GM11168 (cell line): ENCODE measurements at regions not wholly inside any gene's neighbourhood (a gene's known extent, or its start where the extent isn't known, plus 50 kb on each side); places are given as distances from the start of the nearest gene placed in this dataset.

Experiments
- in situ Hi-C: fragments of 300-500 bp; cut with MboI; formaldehyde crosslinking; loops from one replicate; pipeline ENCODE4 v1.12.0; 2022; ENCODE audit warnings: low sequenced_read_pairs; ENCODE audit not compliant: unreplicated experiment

DNA sequence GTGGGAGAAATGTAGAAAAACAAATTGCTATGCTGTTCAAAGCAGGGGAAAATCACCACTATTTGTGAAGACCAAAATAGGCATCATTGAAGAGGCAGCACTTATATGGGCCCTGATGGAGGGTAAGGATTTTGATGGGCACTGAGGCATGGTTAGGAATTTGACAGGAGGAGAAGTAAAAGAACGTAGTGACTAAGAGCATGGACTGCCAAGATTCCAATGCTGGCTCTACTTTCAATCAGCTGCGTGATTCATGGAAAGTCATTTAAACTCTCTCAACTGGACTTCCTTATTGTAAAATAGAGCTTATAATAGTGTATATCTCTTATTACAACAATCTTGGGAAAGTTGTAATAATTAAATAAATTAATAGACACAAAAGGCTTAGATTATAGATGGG lies 267.7 kb upstream of the G2E3 start:
- in situ Hi-C loops = no loop called here

DNA sequence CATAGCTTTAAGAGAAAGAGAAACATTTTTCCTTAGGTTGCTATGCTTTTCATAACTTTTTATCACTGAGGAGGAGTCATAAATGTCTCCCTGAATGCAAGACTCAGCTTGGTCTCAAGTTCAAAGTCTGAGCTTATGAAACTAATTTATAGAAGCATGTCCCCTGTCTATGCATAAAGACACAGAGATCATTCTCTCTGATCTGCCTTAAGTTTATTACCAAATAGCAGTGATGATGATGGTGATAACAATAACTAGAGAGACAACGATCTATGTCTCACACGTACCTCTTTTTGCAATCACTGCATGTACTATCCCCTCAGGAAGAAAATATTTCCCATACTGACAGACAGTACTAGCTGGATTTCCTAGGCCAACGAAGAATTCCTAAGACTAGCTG lies 266.4 kb upstream of the G2E3 start:
- in situ Hi-C loops = no loop called here

DNA sequence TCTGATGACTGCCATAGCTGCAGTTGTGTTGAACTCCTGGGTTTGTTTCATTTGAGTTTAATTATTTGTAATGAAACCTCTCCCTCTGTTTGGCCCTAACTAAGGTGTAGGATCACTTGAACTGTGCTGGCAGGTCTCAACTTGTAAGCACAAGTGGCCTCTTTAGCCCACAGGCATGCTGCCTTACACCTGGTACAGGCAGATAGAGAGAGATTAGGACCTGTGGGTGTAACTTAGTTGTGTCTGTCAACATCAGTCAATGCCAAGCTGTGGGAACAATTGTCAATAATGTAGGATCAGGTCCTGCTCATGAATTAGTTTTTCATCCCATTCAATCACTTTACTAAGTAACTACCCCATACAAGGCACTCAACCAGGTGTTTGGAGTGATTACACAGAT lies 263.0 kb upstream of the G2E3 start:
- in situ Hi-C loops = no loop called here

DNA sequence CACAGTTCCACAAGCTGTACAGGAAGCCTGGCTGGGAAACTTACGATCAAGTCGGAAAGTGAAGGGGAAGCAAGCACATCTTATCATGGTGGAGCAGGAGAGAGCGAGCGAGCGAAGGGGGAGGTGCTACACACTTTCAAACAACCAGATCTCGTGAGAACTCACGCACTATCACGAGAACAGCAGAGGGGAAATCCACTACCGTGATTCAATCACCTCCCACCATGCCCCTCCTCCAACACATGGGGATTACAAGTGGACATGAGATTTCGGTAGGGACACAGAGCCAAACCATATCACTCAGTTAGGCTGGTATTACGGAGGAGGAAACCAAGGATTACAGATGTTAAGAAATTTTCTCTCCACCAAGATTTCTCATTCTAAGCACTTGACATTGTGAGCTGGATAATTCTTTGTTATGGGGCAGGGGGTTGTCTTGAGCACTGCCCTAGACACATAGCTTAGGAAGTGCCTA lies 262.0 kb upstream of the G2E3 start:
- in situ Hi-C loops = no loop called here

DNA sequence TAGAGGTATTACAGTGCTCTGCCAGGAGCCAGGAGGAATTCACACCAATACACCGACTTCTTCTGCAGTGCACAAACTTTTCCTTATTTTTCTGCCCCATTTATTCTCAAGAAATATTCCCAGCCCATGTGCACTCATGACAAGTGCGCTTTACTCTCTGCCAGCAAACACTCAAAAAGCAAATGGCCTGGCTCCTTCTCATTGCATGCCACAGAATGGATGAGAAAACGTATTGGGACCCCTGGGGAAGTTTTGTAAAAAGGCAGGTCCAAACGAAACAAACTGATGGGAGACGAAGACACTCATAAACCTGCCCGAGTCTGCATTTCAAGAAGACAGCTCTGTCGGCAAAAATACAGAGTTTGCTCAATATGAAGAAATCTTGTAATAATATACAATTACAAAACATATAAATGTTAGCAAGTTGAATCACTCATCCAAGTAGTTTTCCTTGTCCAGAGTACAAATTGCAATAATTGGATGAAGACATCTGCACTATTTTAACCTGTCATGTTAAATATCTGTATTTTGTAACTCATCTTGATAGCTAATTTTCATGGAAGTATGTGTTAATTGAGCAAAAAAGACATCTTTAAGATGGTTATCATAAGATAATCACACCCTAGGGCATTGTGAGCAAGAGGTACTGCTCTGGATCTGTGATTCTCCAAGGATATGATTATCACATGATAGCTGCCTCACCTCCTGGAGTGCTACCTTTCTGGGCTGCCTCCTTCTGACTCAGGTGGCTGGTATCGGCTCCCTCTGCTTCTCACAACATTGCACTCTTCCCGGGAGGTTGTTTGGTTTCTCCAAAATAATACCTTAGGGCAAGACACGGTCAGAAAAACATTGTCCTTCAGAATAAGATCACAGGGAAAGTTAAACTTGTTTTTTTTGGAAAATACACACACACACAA lies 260.8 kb upstream of the G2E3 start:
- in situ Hi-C loops = no loop called here

DNA sequence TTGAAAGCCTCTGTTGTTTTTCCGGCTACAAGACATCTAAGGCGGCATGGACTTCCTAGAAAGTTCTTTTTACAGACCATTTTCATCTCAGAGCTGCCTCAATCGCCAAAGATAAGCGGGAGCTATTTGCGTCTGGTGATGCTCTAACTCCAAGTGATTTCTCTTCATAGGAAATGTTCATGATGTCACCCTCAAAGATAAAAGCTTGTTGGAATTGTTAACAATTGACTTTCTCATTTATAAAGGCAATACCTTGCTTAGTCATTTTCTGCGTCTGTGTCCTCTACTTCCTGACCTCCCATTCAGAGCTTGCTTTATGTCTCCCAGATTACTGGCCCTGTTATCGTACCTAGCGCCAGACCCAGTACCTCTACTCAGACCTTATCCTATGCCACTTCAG lies 259.0 kb upstream of the G2E3 start:
- in situ Hi-C loops = no loop called here

DNA sequence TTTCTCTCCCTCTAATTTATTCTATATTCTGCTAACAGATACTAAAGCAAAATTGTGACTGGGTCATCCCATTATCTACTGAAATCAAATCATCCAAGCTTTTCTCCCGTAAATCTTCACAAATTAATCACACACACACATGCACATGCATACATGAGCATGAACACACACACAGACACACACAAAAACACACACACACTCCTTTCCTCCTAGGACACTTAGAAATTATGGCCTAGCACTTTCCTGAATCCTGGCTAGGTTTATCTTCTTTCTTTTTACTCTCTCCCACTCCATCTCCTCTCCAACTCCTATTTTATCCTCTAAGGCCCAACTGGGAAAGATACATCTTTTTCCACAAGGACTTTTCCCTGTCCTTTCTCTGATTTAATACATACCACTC lies 255.6 kb upstream of the G2E3 start:
- in situ Hi-C loops = no loop called here

DNA sequence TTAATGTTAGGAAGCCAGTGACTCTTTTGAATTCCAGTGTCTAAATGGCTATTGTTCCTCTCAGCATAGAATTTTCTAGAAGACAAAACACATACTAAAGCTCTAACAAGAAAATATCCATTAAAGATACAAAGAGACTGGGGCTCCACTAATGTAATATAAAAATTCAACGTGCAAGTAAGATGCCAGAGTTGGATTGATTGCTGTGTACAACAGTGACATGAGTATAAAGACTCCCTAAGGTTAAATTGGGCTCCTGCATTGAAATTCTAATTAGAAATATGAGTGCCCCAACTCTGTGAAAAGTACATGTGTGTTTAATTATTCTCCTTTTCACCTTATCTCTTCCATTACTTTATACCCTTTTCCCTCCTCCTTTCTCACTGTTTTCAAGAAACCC lies 253.6 kb upstream of the G2E3 start:
- in situ Hi-C loops = no loop called here

DNA sequence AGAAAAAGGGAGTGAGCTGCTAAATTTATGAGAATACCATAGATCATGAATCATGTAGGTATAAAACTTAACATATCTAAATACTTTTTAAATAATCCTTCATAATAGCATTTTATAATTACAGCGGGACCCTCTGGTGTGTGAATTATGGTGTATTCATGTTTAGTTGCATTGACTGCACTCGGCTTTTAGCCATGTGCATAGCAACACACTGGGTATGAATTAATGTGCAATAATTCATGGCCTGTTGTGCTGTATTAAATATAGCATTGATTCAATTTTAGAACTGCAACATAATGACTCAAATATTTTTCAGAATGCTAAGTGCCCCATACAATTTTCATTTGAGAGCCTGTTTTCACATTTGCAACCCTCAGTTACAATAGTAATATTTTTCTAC lies 249.6 kb upstream of the G2E3 start:
- in situ Hi-C loops = no loop called here

DNA sequence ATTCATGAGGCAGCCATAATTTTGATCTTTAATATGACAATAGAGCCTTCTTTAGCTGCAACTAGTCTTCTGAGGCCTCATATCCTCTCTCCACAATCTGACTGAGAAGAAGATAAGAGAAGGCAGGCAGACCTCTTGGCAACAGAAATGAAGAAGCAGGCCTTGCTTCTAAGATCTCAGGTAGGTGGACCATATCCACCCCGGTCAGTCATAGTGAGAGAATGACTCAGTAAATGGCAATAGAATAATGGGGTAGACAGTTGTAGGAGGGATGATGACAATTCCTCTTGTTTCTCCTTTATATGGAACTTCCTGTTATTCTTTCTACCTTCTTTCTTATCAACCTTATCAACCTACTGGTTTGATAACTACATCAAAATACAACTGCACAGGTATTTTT lies 246.7 kb upstream of the G2E3 start:
- in situ Hi-C loops = no loop called here

DNA sequence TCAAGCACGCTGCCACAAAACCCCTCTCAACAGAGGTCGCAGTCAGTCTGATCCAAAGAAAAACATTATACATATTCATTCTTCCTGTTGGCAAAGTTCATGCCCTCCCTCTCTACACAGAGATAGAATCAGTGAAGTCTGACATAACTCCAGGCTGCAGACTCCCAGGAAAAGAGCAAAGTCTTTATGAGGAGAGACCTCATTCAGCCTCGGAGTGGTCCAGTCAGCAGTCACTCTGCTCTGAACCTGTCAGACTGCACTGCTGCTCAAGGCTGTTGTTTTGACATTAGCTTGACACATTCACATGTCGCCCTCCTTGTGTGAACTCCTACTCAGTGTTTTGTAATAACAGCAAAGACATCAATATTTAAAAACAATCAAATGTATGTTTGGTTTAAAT lies 241.2 kb upstream of the G2E3 start:
- in situ Hi-C loops = no loop called here

DNA sequence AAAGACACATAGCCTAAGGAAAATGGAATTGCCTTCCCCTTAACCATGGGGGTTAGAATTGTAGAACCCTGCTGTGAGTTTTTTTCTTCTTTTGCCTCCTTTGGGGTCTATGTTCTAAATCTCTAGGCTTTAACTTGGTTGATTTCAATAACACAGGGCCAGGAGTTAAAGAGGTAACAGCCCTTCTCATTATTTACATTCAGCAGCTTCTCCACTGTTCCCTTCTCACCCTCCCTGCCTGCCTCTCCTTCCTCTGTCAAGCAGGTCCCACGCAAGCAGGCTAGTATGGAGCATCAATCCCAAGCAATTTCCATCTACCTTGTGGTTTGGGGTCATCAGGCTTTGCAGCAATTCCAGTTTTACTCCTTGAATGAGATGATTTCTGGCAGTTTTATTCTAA lies 236.1 kb upstream of the G2E3 start:
- in situ Hi-C loops = no loop called here

DNA sequence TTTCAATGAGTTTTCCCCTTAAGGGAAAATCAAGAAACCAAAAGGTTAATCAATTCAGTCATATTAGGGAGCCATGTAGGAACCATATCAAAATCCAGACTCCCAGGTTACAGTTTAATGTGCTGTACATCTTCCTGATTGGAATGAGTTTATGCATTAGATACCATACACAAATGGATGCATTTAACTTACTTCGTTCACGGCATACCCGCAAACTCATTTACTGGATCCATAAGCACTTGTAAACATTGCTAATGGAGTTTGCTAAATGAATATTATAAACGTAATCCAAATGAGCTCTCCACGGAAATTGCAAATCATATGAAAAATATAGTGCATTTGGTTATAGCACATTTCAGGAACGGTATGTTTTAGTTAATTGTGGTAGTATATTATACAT lies 228.9 kb upstream of the G2E3 start:
- in situ Hi-C loops = no loop called here

DNA sequence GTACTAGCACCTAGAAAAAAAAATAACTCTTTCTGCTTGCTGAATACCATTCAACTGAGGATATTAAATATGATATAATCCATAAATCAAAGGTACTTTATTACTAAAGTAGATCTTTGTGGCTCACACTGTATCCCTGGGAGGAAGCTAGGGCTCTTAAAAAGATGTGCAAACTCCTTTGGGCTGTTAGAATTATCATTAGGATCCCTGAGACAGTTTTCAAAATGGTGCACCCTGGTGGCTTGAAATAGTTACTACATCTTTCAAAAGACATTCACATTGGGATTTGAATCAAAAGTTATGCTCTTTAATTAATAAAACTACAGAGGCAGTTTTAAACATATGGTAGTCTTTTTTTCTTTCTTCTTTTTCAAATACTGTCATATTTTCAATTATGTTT lies 228.5 kb upstream of the G2E3 start:
- in situ Hi-C loops = no loop called here

DNA sequence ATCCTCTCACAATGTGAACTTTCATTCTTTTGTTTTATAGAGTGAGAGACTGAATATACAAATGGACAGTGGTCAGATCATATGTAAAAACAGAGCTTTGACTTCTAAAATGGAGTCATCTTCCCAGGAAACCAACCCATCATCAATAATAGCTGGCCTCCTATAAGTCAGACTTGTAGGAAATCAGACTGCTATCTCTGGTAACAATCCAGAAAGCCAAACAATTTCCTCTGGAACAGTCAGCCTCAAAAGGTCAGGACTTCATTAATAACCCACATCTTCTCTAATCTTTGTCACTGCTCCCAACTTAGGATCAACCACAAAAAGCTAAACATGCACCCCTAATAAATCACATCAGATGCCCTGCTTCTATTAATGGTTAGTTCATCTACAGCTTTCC lies 227.9 kb upstream of the G2E3 start:
- in situ Hi-C loops = no loop called here

DNA sequence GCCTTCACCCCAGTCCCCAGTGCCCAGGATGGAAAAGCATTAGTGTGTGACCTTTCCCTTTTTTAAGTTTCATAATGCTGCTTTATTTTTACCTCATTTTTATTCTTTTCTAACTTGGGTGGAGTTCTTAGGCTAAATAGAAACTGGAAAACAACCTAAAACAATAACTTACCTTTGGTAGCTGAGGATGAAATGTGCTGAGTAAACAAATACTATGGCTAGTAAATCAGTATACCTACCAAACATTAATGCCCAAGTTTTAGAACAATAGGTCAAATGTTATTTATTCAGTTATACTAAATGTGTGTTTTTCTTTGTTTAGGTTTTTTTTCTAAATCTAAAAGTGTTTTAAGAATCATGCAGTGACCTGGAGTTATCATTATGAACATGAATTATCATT lies 226.6 kb upstream of the G2E3 start:
- in situ Hi-C loops = no loop called here

DNA sequence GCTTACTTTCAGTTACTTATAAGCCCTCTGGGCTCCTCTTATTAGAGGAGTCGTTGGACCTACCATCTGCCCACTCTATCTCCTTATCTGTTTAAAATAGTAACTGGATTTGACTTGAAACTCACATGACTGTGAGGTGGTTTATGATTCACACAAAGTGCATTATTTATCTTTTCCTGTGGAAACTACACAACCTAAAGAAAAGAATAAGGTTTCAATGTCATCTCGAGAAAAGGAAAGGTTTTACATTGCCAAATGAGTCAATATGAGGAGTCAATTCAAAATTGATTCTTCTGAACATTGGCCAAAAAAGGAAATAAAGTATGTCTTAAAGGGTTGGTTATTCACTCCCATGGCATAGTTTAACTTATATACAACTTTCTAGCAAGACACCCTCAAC lies 225.0 kb upstream of the G2E3 start:
- in situ Hi-C loops = no loop called here

DNA sequence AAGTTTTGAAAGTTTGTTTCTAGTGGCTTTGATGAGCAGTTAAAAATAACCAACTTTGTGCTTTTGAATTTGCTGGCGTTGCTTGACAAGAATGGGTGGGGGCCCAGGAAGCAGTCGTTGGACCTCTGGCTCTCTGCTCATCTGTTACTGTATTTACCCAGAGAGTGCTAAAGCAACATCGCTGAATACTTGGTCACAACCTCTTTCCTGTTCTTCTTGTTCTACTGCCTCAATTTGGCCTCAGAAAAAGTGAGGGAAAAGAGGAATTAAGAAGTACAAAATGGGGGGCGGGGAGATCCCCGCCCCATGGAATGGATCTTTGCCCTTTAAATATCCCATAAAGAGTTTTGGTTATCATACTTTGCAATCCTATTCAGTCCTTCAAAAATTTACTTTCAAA lies 221.5 kb upstream of the G2E3 start:
- in situ Hi-C loops = no loop called here

DNA sequence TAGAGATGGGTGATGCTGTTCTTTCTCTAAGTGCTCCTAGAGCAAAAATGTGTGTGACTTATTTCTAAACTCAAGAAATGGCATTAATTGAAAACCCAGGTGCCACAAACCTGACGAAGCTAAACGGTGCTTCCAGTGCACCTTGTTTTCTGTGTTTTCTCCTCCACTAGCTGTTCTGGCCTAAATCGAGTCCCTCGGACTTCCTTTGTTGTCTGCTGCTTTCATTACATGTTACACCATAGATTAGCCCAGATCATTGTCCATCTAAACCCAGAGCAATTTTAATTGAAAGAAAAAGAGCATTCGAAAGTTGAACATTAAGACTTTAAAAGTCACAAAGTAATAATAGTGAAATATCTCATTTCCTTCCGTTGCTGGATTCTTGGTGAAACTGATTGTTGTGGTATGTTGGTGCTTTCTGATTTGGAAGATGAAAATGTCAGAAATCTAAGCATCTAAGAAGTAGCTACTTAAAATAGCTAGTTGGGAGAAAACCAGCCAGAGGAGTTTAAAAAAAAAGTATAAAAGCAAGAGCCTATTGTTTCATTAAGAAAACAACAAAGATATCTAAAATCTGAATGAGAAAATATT lies 219.6 kb upstream of the G2E3 start:
- in situ Hi-C loops = no loop called here

DNA sequence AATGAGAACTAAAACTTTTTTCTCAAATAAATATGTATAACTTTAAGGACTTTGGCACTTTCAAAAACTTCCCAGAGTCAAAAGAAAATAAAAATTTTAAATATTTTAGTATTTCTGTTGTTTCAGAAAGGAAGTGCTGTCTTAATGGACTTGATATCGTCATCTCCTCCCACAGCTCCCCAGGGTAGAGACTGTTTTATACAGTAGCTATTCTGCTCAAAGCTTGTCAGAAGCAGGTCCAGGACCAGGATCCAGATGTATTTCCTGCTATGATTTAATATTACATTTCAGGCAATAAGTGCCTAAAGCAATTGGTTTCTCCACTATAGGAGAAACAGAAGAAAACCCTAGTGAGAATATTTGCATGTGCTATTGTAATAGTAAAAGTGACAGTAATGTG lies 218.5 kb upstream of the G2E3 start:
- in situ Hi-C loops = no loop called here

DNA sequence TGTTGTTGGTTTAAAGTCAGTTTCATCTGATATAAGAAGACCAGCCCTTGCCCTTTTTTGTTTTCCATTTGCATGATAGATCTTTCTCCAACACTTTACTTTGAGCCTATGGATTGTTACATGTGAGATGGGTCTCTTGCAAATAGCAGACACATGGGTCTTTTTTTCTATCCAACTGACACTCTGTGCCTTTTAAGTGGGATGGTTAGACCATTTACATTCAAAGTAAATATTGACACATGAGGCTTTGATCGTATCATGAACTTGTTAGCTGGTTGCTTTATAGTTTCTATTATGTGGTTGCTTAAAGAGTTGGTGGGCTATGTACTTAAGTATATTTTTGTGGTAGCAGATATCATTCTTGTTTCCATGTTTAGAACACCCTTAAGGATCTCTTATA lies 213.4 kb upstream of the G2E3 start:
- in situ Hi-C loops = no loop called here

DNA sequence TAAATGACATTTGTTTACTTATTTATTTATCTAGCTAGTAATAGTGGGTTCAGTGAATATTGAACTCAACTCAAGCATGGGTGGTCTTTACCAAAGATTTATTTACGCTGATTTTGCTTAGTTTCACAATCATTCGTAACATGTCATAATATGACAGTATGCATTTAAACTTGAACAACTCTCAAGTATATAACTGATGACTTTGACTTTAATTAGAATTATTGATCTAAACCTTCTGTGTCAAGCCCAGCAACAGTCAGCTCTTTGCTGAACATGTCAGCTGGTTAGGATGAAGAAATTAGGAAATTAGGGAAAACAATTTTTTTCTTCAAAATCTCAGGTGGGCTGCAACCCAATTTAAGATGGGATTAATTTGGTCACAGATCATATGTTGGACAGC lies 210.5 kb upstream of the G2E3 start:
- in situ Hi-C loops = no loop called here
